ENCODE measurements at regions not wholly inside any gene's neighbourhood (a gene's known extent, or its start where the extent isn't known, plus 50 kb on each side); places are given as distances from the start of the nearest gene placed in this dataset.

DNA sequence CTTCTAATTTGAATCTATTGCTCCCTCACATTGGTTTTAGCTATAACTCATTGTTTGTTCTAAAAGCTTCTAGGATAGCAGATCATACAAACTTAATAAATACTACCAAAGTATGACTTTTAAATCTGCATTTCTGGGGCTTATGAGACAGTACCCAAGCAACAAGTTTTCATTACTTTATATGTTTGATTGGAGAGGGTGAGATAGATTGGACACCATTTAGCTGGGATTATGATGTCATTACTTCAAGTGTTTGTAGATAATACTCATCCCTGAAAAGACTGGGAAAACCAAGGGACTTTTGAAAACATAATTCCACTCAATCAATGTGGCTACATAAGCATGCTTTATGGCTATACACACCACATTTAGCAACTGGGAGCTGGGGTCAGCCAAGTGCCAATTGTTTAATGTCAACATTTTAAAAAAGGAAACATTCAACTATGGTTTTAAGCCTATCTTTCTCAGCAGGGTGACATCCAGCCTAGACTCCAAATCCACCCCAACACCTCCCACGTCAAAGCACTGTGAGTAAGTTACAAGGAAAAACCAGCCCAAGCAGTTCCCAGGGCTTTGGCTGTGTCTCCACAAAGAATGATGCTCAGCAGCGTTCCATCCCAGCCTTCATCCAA lies 119.9 kb downstream of the ETAA1 start:
- TF ChIP-seq, protein P1, sequence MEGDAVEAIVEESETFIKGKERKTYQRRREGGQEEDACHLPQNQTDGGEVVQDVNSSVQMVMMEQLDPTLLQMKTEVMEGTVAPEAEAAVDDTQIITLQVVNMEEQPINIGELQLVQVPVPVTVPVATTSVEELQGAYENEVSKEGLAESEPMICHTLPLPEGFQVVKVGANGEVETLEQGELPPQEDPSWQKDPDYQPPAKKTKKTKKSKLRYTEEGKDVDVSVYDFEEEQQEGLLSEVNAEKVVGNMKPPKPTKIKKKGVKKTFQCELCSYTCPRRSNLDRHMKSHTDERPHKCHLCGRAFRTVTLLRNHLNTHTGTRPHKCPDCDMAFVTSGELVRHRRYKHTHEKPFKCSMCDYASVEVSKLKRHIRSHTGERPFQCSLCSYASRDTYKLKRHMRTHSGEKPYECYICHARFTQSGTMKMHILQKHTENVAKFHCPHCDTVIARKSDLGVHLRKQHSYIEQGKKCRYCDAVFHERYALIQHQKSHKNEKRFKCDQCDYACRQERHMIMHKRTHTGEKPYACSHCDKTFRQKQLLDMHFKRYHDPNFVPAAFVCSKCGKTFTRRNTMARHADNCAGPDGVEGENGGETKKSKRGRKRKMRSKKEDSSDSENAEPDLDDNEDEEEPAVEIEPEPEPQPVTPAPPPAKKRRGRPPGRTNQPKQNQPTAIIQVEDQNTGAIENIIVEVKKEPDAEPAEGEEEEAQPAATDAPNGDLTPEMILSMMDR (IDR thresholded peaks at IDR 0.05) = no peak
- TF ChIP-seq EP300 (IDR thresholded peaks at IDR 0.05) = no peak

Measured in sigmoid colon (tissue), 4 donors.